Retina (tissue), 1 donor: ENCODE measurements at regions not wholly inside any gene's neighbourhood (a gene's known extent, or its start where the extent isn't known, plus 50 kb on each side); places are given as distances from the start of the nearest gene placed in this dataset.
A peak's percentile ranks its signal among the peaks of the same experiment; 100 is the strongest.

Source experiments
- DNase-seq: peaks from one replicate; pipeline ENCODE4 v3.0.0-alpha.2; 2016

DNA sequence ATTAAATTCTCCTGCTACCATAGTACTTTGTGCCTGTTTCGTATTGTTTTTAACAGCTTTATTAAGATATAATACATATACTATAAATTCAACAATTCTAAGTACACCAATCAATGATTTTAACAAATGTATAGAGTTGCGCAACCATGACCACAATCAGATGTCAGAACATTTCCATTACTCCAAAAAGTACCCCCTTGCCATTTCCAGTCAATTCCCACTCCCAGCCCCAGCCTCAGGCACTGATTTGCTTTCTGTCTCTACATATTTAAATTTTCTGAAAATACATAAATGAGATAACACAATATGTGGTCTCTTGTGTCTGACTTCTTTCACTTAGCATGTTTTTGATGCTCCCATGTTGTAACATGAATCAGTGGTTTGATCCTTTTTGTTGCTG, 193.9 kb downstream of the FIGN start:
- DNase-seq, result no peak

DNA sequence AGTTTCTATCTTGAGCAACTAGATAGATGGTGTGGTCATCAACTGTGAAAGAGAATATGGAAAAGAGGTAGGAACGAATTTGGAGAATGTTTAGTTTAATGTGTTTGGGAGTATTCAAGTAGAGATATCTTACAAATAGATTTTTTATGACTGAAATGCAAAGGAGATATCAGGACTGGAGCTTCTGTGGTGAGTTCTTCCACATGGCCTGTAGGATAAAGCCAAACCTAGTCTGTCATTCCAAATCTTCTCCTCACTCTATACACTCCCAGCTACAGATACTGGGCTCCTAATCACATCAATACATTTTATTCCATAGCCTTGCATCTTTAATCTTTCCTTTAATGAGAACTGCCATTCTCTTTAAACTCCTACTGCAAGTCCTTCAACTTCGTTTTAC, 194.3 kb downstream of the FIGN start:
- DNase-seq, result no peak

DNA sequence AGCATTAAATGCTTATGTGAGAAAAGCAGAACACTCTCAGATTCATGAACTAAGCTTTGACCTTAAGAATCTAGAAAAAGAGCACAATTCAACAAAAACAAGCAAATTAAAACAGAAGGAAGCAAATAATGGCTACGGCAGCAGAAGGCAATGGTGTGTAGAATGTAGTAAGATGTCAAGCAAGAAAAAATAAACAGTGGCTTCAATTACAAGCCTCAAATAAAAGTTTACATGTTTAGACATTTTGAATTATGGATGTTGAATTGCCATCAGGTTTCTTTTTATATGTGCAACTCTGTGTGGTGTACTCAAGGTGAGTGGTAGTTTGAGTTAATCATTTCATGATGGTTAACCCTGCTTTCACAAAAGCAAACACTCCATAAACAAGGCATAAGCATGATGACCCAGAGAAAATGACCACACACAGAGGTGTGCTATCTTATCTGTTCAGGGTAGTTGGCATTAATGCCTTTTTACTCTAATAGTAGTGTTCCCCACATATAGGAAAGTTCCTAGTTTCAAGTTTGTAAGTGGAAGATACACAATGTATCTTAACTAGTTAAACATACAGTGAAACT, 207.1 kb downstream of the FIGN start:
- DNase-seq, result no peak

DNA sequence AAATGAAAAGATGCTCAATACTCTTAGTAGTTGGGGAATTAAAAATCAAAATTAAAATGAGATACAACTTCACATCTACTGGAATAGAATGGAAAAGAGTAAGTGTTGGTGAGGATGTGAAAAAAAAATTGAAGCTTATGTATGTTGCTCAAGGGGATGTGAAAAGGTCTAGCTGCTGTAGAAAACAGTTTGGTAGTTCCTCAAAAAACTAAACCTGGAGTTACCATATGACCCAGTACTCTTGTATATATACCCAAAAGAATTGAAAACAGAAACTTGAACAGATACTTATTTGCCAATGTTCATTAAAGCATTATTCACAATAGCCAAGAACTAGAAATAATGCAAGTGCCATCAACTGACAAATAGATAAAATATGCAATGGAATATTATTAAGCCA, 208.4 kb downstream of the FIGN start:
- no peak for DNase-seq

DNA sequence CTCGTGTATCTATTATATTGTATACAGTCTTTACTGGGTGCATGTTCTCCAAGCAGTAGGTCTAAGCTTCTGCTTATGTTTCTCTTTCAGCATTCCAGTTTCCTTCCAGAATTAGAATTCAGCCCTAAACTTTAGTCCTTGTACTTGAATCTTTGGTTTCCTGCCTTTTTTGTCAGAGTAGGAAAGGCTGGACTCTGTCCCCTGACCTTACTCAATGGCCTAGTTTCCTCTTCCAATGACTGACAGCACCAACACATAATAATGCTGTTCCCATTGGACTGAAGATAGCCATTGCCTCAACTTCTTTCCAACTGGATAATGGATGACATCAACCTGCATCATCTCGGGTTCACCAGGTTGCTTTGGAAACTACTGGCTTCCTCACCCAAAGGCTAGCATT, 217.0 kb downstream of the FIGN start:
- DNase-seq, result no peak

DNA sequence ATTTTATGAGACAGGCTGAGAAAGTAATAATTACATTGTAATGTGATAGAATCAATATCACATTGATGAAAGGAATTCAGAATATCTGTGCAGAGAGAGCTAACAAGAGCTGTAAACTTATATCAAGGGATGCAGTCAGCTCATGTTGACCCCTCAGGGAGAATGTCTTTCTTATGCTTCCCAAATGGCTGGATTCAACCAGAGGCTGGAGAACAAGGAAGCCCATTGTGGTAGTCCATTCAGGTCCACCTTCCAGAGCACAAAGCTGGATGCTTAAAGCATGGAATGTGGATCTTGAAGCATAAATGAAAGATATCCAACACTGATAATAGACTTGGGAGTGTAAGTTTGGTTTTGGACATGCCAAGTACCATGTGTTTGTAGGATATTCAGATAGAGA, 220.0 kb downstream of the FIGN start:
- no peak for DNase-seq

DNA sequence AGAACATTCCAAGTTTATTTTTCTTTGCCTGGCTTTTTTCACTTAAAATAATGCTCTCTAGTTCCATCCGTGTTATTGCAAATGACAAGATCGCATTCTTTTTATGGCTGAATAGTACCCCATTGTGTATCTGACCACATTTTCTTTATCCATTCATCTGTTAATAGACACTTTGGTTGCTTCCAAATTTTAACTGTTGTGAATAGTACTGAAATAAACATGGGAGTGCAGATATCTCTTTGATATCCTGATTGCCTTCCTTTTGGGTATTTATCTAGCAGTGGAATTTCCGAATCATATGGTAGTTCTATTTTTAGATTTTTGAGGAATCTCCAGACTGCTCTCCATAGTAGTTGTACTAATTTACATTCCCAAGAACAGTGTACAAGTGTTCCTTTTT, 230.5 kb downstream of the FIGN start:
- DNase-seq, result no peak

DNA sequence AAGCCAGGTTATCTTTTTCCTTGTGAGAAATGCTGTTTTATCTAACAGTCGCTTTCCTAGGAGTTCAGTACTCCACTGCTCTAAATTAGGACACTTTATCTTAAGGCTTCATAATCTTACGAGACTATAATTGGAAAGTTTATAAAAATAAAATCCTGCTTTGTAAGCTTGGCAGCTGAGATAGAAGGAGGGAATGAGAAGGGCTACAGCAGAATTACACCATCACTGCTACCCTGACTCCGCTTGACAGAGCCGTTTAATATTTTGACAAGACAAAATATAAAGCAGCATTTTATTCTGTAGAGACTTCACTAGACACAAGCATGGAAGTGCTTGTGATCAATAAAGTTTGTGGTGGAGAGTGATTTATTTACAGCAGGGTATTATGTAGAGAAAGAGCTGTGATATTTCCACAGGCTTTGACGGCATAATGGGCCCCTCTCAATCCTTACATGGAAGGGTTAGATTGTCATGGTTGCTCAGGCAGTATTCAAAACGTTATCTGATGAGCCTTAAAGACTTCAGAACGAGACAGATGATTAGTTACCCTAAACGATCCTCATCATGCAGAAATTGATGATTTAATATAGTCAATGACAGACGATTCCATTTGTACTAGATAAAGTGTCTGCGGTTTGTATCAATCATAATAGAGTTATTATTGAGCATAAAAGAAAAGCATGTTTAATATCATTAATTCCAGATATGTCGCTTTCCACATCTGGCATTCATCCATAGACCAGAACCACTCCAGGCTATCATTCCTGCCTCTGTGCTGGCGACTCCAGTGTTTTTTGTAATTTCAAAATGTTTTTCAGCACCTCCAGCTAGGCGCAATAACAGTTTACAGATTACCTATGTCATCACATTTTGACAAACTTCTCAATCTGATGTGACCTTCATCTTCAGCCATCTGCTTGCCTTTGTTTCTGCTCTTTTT, 242.2 kb downstream of the FIGN start:
- DNase-seq, result no peak

DNA sequence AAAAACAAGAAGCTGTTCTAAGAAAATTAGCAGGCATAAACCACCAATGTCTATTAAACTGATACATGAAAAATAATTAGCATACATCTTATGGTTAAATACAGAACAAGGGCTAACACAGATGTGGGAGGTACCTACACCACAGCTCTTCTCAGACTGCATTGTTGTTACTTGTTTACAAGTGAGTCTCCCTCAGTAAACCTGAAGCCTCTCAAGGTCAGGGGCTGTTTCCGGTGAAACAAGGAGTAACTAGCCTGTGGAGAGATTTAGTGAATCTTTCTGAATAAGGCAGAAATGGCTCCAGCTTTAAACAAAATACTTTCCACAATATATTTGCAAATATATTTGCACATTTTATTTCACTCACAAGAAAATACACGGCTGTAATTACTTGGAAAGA, 244.0 kb downstream of the FIGN start:
- no peak for DNase-seq

DNA sequence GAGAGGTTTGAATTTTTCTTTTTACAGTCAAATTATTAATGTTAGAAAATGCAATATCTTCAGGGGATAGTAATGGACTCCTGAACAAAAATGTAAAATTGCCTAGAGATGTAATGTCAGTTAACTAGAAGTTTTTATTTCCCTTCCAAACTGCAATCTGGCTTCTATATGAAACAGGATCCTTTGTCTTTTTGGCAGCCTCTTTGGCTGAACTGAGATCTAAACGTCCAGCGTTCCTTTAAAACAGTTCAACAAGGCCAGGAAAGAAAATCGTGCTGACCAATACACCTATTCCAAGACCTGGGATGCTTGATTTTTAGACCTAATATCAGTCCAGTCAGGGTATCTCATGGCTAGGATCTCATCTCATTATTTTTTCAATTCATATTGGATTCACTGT, 245.5 kb downstream of the FIGN start:
- peak; percentile 50 for DNase-seq

DNA sequence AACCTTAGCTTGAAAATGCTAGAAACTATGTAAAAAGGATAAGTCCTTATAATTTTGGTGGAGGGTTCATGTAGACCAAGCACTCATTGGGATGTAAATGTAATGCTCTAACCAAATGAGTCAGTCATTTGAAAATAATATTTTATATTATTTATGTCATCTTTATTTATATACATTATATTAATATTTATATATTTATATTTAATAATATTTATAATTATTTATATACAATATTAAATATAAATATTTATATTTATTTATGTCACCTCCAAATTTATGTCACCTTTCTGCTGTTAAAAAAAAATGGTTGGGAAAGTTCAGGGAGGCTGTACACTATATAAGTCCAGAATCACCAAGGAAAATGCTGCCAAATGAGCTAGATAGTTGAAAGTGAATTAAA, 254.3 kb downstream of the FIGN start:
- no peak for DNase-seq

DNA sequence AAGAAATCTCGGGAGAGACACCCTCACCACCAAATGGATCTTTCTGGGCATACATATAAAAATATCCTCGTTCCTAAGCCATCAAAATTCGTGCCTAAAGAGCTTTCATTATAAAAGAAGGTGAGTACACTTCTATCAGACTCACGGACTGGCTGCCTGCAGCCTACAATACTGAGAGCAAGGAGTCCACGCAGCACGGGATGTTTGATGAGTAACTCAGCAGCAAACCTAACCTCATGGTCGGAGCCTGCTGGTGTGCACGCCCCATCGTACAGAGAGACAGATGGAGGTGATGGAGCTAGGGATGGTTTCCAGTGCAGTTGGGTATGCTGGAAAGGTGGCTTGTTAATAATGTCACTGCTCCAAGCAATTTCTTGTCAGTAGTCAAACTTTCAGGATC, 256.2 kb downstream of the FIGN start:
- no peak for DNase-seq

DNA sequence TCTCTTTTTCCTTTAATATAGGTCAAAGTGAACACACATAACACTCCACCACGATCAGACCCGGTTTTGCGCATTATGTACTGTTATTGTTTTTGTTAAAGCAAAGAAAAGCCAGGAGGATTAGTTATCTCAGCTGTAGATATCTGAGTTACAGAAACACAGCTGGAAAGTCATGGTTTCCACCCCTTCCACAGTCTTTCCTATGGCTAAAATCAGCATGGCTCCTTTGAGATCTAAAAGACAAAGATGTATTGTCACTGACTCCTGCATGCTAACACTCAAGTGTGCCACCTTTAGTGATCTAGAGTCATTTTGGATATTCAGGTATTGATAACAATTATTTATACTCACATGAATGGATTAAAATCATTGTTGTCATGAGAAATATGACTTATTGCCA, 260.0 kb downstream of the FIGN start:
- no peak for DNase-seq

DNA sequence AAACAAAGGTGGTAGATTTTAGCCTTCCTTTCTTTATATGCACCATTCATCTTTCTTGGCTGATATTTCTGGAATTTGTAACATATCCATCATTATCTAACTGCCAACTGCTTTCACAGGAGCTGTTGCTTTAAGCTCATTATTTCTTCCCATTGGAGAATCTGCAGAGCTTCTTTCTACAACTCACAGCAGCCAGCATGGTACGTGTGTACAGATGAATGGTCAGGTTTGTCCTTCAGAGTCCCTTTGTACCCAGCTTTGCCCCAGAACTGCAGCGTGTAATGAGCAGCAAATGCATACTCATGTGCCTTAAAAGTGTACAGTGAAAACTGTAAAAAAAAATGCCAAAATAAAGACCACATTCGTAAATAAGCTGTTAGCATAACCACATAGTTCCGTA, 260.9 kb downstream of the FIGN start:
- no peak for DNase-seq

DNA sequence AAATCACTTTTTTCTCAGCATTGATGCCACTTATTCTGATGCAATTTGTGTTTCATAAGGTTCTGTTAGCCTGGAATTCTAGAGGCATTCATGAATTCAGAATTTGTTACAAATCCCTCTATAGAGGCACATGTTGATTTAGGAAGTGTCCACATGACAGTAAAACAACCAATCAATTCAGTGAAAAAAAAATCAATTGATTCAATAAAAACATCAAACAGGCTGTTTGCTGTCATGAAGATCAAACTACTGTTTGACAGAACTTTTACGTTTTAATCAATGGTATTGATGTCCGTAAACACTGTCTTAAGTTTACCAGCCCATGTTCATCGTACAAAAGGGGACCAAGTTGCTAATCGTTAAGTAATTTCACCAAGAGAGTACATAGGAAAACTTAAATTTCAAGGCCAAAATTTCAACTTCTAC, 261.5 kb downstream of the FIGN start:
- no peak for DNase-seq

DNA sequence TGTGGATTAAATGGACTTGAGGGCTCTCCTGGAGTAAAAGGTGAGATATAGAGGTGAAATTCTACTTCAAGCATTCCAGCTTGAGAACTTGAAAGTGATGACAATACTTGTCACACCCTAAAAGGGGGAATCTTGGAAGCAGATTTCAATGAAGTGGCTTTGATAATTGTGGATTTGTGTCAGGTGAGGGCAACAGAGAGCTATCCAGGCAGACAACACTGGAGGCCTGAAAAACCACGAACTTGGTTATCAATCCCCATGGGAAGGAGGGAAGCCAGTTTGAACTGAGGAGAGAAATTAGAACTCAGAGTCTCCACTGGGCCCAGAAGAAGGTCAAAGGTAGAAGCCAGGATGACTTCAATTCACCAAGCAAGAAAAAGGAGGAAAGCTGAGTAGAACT, 263.9 kb downstream of the FIGN start:
- DNase-seq, result no peak

DNA sequence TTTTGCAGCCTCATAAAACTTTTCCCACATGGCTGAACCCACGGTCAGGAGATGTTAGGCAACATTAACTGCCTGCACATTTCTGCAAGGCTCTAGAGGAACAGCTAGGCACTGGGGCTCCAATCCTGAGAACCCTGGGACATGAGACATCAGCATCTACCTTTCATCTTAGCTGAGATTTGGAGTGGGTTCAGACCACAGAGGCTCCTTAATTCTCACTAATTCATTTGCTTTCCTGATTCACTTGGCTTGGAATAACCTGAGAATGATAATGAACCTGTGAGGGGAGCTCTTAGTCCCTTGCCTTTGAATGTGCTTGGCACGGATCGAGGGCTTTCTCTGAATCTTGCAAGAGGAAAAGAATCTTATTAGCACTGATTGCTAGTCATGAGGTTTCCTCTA, 266.2 kb downstream of the FIGN start:
- no peak for DNase-seq

DNA sequence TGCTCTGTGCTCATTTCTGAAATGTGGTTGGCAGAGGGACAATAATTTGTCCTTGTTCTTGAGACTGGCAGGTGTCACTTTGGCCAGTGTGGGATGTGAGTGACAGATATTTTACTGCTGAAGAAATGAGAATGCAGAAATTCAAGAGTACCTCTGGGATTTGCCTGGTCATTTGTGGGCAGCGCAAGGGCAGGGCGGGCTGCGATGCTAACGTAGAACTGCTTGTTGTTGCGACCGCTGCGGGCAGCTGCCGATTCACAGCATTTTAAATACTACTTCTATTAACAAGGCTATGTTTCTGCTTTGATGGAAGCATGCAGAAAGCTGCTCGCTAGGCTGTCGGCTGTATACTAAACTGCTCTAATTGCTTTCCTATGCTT, 268.6 kb downstream of the FIGN start:
- DNase-seq, result peak; percentile 69

DNA sequence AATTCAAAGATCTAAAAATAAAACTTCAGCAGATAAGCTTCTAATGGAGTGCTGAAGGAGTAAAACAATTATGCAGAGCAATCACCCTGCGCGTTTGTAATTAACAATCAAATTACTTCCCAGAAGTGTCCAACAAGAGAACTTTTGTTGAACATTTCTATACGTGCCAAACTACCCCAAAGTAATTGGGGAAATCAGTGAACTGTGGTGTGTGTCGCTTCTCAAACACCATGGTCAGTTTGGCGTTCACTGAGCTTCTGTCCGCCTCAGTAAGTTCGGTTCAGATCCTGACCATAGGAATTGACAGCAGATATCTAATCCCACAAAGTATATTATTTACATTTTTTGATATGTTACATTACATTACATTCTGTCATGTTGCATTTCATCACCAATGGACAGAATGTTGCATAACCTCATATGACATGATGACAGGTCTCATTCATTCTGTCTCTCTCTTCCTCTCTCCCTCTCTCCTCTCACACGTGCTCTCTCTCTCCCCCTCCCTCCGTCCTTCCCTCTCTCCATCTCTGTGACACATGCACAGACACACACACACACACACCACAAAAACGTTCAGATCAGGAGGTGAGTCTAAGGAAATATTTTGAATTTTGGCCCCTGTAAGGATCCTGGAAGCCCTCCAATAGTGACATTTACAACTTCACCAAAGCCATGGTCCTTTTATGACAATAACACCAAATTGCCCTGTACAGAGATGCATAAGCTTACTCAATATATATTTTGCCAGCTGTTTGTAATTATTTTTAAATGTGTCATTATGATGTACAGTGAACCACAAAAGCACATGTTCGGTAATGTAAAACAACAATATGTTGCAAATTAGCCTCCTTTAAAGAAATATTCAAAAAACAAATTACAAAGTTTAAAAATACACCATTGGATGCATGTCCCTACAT, 269.2 kb downstream of the FIGN start:
- peak; percentile 71 for DNase-seq

DNA sequence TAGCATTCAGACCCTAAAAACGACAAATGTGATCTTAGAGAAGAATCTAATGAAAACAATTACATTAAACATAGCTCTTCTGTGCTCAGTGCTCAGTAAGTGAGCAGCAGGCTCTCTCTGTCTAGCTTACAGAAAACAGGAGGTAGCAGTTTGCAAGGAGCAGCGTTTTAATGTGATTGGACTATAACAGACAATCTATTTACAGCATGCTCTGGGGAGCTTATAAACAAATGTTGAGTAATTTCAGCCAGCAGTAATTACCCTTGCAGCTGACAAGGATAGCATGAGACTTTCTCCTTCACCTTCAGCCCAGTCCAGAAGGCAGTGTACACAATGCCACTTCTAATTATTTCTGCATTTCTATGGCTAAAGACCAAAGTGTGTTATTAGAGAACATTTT, 270.4 kb downstream of the FIGN start:
- DNase-seq, result peak; percentile 50

DNA sequence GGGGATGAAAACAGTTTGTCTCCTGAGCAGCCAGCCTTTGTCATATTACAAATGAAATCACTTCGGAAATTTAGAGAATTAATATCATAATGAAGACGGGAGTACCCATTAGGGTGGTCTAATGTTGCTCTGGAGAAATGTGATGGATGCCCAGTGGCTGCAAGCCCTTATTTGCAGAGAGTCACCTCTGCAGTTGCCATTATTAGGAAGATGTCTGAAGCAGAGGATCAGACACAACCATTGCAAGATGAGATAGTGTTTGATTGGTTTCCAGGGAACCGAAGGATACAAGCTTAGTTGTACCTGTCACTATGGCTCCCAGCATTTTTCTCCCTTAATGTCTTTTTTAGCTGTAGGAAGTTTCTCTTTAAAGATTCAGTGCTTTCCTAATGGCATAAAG, 272.4 kb downstream of the FIGN start:
- DNase-seq, result no peak

DNA sequence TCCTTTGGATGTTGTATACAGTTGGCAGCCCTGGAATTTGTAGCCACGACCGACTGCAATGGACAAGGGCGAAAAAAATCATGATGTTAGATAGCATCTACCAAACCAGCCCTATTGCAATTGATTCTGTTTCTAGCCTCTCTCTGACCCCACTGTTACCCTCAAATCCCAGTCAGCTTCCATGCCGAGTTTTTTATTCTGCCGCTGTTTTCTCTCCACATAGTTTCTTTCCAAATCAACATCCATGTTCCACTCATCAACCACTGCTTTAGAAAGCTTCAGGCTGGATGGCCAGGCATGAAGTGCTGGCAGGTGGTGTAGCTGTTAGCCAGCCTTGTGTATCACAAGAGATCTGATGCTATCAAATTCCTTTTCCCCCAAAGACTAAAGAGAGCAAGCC, 272.8 kb downstream of the FIGN start:
- no peak for DNase-seq

DNA sequence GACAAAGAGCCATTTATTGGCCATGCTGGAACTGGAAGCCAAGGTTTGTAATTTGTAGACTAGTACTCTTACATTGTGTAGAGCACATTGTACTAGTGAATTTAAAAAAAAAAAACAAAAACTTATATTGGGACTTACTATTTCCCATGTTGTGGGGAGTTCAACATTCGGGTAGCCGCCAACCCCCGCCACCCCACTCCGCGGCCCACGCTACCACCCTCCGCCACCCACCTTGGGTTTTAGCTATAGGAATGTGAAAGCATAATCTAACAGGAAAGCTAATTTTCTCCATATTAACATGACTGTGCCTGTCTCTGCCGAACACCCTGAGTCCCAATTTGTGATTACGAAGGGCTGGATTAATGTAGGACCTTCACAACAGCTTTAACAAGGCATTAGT, 275.8 kb downstream of the FIGN start:
- DNase-seq, result no peak
